Mammary epithelial cell (primary cell): ENCODE measurements at regions not wholly inside any gene's neighbourhood (a gene's known extent, or its start where the extent isn't known, plus 50 kb on each side); places are given as distances from the start of the nearest gene placed in this dataset.
"Not testable (repeated sequence)": the region's sequence is repeated elsewhere in the genome, so short reads cannot be mapped to it uniquely, and the experiment has no call there.

Experiments
- EZH2 ChIP-seq: IDR thresholded peaks from 2 replicates; pipeline ENCODE4 v1.6.1; 2012; ENCODE audit warnings: low read length, inconsistent platforms, borderline replicate concordance
- TF ChIP-seq, protein P1 (sequence below), 2 donors: IDR thresholded peaks in 1 of 2; conservative IDR thresholded peaks in 1 of 2; 2 replicates each; pipeline ENCODE4 v1.5.1; 2011 to 2012; ENCODE audit warnings: inconsistent platforms in 2 of 2, low read length in 2 of 2, mild to moderate bottlenecking in 2 of 2, control low read depth in 1 of 2, low read depth in 1 of 2; ENCODE audit not compliant: insufficient read depth in 1 of 2; ENCODE audit errors: extremely low read depth in 1 of 2

- TF ChIP-seq, protein P1, sequence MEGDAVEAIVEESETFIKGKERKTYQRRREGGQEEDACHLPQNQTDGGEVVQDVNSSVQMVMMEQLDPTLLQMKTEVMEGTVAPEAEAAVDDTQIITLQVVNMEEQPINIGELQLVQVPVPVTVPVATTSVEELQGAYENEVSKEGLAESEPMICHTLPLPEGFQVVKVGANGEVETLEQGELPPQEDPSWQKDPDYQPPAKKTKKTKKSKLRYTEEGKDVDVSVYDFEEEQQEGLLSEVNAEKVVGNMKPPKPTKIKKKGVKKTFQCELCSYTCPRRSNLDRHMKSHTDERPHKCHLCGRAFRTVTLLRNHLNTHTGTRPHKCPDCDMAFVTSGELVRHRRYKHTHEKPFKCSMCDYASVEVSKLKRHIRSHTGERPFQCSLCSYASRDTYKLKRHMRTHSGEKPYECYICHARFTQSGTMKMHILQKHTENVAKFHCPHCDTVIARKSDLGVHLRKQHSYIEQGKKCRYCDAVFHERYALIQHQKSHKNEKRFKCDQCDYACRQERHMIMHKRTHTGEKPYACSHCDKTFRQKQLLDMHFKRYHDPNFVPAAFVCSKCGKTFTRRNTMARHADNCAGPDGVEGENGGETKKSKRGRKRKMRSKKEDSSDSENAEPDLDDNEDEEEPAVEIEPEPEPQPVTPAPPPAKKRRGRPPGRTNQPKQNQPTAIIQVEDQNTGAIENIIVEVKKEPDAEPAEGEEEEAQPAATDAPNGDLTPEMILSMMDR (conservative IDR thresholded peaks at IDR 0.05 in 1 of 2, IDR thresholded peaks at IDR 0.05 in 1 of 2; ENCODE audit: extremely low read depth in 1 of 2, insufficient read depth in 1 of 2, low read depth in 1 of 2, low read length in 2 of 2): not testable (repeated sequence)
- TF ChIP-seq EZH2: not testable (repeated sequence)
Measured at GRCh38 chr22:34422948-34423347, 502.7 kb upstream of the LARGE1 start.
